Stimulated activated CD4-positive, alpha-beta T cell treated with anti-CD3 and anti-CD28 coated beads, Interleukin-2, amount 100 ng/mL, for 4 hours (primary cell): ENCODE measurements at regions not wholly inside any gene's neighbourhood (a gene's known extent, or its start where the extent isn't known, plus 50 kb on each side); places are given as distances from the start of the nearest gene placed in this dataset.

ENCODE experiments used
- DNase-seq: peaks from one replicate; pipeline ENCODE4 v3.0.0-alpha.2; 2020; ENCODE audit warnings: low read depth

GRCh38 chr9:86443992-86444391 is 89.8 kb upstream of the TUT7 start:
- DNase-seq: no peak

GRCh38 chr9:86434039-86434726 is 80.0 kb upstream of the TUT7 start:
- no peak for DNase-seq

GRCh38 chr9:86424251-86424891 is 70.2 kb upstream of the TUT7 start:
- DNase-seq: no peak

DNA sequence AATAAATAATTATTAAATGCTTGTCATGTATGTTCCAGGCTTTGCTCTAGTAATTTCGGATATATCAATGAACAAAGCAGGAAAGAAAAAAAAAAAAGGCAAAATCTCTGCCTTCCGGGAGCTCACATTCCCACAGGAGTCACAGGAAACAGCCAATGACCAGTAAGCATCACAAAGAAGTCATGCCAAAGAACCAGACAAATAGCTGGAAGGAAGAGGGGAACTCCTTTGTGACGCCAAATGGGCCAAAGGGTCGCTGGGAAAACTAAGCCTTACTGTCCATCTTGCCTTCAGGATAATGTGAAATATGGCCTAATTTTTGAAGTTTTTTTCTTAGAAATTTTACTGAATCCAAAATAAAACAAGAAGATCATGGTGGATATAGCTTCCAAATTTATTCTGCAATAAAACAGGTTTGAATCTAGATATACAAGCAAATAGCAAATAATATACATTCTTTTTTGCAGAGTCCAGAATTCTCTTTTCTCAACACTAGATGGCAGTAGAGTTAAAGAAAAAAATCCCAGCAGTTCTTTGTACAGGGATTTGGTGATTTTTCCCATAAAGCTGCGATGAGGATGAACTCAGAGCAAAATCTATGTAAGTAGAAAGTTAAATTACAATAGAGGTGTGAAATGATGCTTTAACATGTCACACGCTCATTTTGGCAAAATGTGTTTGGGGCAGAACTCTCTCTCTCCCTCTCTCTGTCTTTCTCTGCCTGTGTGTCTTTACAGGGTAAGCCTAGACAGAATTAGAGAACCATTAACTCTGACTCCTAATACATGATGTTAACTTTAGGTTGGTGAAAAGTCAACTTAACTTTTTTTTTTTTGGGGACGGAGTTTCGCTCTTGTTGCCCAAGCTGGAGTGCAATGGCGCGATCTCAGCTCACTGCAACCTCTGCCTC is 60.0 kb upstream of the TUT7 start:
- DNase-seq: no peak

GRCh38 chr9:86410281-86410680 is 56.1 kb upstream of the TUT7 start:
- DNase-seq: no peak

DNA sequence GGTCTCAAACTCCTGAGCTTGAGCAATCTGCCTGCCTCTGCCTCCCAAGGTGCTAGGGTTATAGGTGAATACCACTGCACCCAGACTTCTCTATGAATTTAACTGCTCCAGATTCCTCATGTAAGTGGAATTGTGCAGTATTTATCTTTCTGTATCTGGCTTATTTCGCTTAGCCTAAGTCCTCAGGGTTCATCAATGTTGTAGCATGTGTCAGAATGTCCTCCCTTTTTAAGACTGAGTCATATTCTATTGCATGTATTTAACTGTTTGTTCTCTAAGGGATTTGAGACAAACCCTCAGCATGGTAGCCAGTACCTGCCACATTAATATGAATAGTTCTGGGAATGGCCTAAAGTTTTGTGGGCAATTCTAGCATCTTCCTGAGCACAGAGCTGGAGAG is 53.9 kb upstream of the TUT7 start:
- no peak for DNase-seq

DNA sequence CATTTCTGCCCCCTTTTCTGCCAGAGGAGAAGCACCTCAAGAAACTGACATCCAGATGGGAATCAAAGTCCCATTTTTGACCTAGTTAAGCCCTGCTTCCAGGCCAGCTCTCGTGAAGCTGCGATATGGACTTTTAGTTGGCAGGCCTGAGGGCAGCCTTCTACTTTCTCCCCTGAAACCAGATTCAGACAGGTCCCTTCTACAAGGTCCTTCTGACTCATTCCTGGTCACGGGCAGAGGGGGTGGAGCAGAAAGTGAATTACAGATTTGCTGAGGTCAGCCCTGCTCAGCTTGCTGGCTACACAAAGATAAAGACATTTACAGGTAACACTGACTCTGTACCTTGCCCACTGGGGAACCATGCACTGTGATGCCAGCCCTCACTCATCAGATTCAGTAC is 52.8 kb upstream of the TUT7 start:
- DNase-seq: no peak

- DNase-seq: no peak
Measured at GRCh38 chr9:86406366-86406765, 52.2 kb upstream of the TUT7 start.

DNA sequence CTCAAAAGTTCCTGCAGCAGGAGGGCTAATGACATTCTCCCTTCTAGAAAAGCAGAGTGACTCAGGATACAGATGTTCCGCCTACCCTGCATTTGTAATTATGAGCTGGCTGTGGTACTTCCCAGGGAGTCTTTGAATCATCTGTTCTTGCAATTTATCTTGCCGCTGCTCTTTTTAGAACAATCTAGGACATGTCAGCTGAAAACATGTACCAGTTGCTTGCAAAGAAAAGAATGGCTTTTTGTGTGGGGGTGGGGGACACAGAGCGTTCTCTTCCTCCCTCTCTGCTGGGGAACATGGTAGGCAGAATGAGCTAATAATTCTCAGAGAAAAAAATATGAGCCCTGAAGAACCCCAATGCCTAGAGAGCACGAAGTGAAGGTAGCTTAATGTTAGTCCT is 51.7 kb upstream of the TUT7 start:
- peak; percentile 12 for DNase-seq

- DNase-seq: no peak
Measured at GRCh38 chr9:86405086-86405491, 50.9 kb upstream of the TUT7 start.
